GM23338 (cell line): ENCODE measurements at regions not wholly inside any gene's neighbourhood (a gene's known extent, or its start where the extent isn't known, plus 50 kb on each side); places are given as distances from the start of the nearest gene placed in this dataset.

ENCODE experiments used
- ATAC-seq: fragments of 200-7000 bp; cut with Tn5 transposase; 3 replicates; pipeline ENCODE4 v1.9.1; 2020
- DNase-seq: peaks from one replicate; pipeline ENCODE4 v3.0.0-alpha.2; 2015; ENCODE audit warnings: low spot score
- H2AFZ ChIP-seq: fragments of 200-600 bp; sonication (generic); 2 replicates; pipeline ENCODE4 v1.8.0; 2016; ENCODE audit warnings: antibody characterized with exemption, mild to moderate bottlenecking, moderate library complexity
- H3F3A ChIP-seq: fragments of 200-600 bp; sonication (generic); replicated peaks from 2 replicates; pipeline ENCODE4 v1.8.0; 2017; ENCODE audit warnings: antibody characterized with exemption, mixed run types, low read depth
- H3K27ac ChIP-seq: fragments of 200-600 bp; sonication (generic); 2 replicates; pipeline ENCODE4 v1.6.1; 2016; ENCODE audit warnings: low read depth
- H3K27me3 ChIP-seq: fragments of 200-600 bp; sonication (generic); 2 replicates; pipeline ENCODE4 v1.8.0; 2016; ENCODE audit warnings: mild to moderate bottlenecking, mixed run types, moderate library complexity; ENCODE audit not compliant: insufficient read depth
- H3K36me3 ChIP-seq: fragments of 200-600 bp; sonication (generic); 2 replicates; pipeline ENCODE4 v1.8.0; 2016; ENCODE audit warnings: mild to moderate bottlenecking; ENCODE audit not compliant: insufficient read depth
- H3K4me1 ChIP-seq: fragments of 200-600 bp; sonication (generic); 2 replicates; pipeline ENCODE4 v1.8.0; 2016; ENCODE audit warnings: mild to moderate bottlenecking, moderate library complexity; ENCODE audit not compliant: insufficient read depth
- H3K4me2 ChIP-seq: fragments of 200-600 bp; sonication (generic); 2 replicates; pipeline ENCODE4 v1.7.1; 2017; ENCODE audit warnings: mixed run types
- H3K4me3 ChIP-seq: fragments of 200-600 bp; sonication (generic); 2 replicates; pipeline ENCODE4 v1.6.1; 2016; ENCODE audit warnings: mixed run types
- H3K79me2 ChIP-seq: fragments of 200-600 bp; sonication (generic); replicated peaks from 2 replicates; pipeline ENCODE4 v1.8.0; 2017; ENCODE audit warnings: mild to moderate bottlenecking; ENCODE audit not compliant: insufficient read depth
- H3K9me2 ChIP-seq: fragments of 200-600 bp; sonication (generic); 2 replicates; pipeline ENCODE4 v1.8.0; 2017; ENCODE audit not compliant: insufficient read depth
- H4K20me1 ChIP-seq: fragments of 200-600 bp; sonication (generic); replicated peaks from 2 replicates; pipeline ENCODE4 v1.8.0; 2017; ENCODE audit warnings: mild to moderate bottlenecking; ENCODE audit not compliant: insufficient read depth
- H3K27ac Mint-ChIP-seq: 2 replicates; pipeline ENCODE4 v1.8.0; 2020; ENCODE audit warnings: inconsistent platforms, mild to moderate bottlenecking, moderate library complexity, mixed read lengths
- H3K27me3 Mint-ChIP-seq: 3 replicates; pipeline ENCODE4 v1.8.0; 2022; ENCODE audit warnings: low read depth, mild to moderate bottlenecking, moderate library complexity, mixed read lengths, inconsistent platforms; ENCODE audit not compliant: insufficient read depth, poor library complexity
- H3K36me3 Mint-ChIP-seq: 3 replicates; pipeline ENCODE4 v1.8.0; 2021; ENCODE audit warnings: low read depth, mild to moderate bottlenecking, inconsistent platforms, moderate library complexity, mixed read lengths
- H3K4me1 Mint-ChIP-seq: 3 replicates; pipeline ENCODE4 v1.8.0; 2020; ENCODE audit warnings: mild to moderate bottlenecking, inconsistent platforms, mixed read lengths
- H3K4me3 Mint-ChIP-seq: 3 replicates; pipeline ENCODE4 v1.8.0; 2021; ENCODE audit warnings: moderate library complexity, mild to moderate bottlenecking, inconsistent platforms, mixed read lengths
- H3K9me3 Mint-ChIP-seq: 3 replicates; pipeline ENCODE4 v1.8.0; 2020; ENCODE audit warnings: moderate library complexity, mild to moderate bottlenecking, inconsistent platforms, mixed read lengths
- CREB1 ChIP-seq: fragments of 250-450 bp; sonication (Bioruptor Pico); IDR thresholded peaks from 2 replicates; pipeline ENCODE4 v1.5.0; 2020; ENCODE audit warnings: low read depth, mild to moderate bottlenecking, moderate library complexity
- EZH2 ChIP-seq: fragments of 200-600 bp; sonication (generic); IDR thresholded peaks from one replicate; pipeline ENCODE4 v1.8.0; 2017; ENCODE audit warnings: antibody characterized with exemption, mild to moderate bottlenecking, low read depth; ENCODE audit not compliant: unreplicated experiment
- EZH2phosphoT487 ChIP-seq: fragments of 200-600 bp; sonication (generic); IDR thresholded peaks from one replicate; pipeline ENCODE4 v1.8.1; 2018; ENCODE audit warnings: antibody characterized with exemption; ENCODE audit not compliant: unreplicated experiment
- JUNB ChIP-seq: IDR thresholded peaks from one replicate; pipeline ENCODE4 v1.6.1; 2016; ENCODE audit warnings: antibody characterized with exemption; ENCODE audit not compliant: unreplicated experiment
- NANOG ChIP-seq: IDR thresholded peaks from 2 replicates; pipeline ENCODE4 v1.6.1; 2016; ENCODE audit warnings: antibody characterized with exemption, borderline replicate concordance
- POLR2AphosphoS5 ChIP-seq: IDR thresholded peaks from 2 replicates; pipeline ENCODE4 v1.6.1; 2016; ENCODE audit warnings: antibody characterized with exemption, low read depth
- STAT1 ChIP-seq: IDR thresholded peaks from one replicate; pipeline ENCODE4 v1.6.1; 2016; ENCODE audit warnings: antibody characterized with exemption; ENCODE audit not compliant: unreplicated experiment
- ZNF114 ChIP-seq: fragments of 250-450 bp; sonication (Bioruptor Pico); IDR thresholded peaks from 2 replicates; pipeline ENCODE4 v1.5.0; 2020; ENCODE audit warnings: mild to moderate bottlenecking, moderate library complexity
- ZNF331 ChIP-seq: fragments of 250-450 bp; sonication (Bioruptor Pico); IDR thresholded peaks from 2 replicates; pipeline ENCODE4 v1.5.0; 2020; ENCODE audit warnings: low read depth, mild to moderate bottlenecking, moderate library complexity
- TF ChIP-seq, protein P1 (sequence below): fragments of 250-450 bp; sonication (Bioruptor Pico); IDR thresholded peaks from 2 replicates; pipeline ENCODE4 v1.5.0; 2020; ENCODE audit warnings: mild to moderate bottlenecking, moderate library complexity
- TF ChIP-seq, protein P2 (sequence below): IDR thresholded peaks from 2 replicates; pipeline ENCODE4 v1.6.1; 2016; ENCODE audit warnings: antibody characterized with exemption
- TF ChIP-seq, protein P3 (sequence below), 2 experiments: fragments of 200-600 bp in 1 of 2; sonication (generic) in 1 of 2; conservative IDR thresholded peaks; 2 replicates each; pipeline versions ENCODE4 v1.5.1 to v1.6.1; 2016 to 2017; ENCODE audit warnings: antibody characterized with exemption in 2 of 2, low read depth in 2 of 2, mild to moderate bottlenecking in 2 of 2, moderate library complexity in 1 of 2
- TF ChIP-seq, protein P4 (sequence below): IDR thresholded peaks from one replicate; pipeline ENCODE4 v1.6.1; 2018; ENCODE audit warnings: antibody characterized with exemption; ENCODE audit not compliant: unreplicated experiment

DNA sequence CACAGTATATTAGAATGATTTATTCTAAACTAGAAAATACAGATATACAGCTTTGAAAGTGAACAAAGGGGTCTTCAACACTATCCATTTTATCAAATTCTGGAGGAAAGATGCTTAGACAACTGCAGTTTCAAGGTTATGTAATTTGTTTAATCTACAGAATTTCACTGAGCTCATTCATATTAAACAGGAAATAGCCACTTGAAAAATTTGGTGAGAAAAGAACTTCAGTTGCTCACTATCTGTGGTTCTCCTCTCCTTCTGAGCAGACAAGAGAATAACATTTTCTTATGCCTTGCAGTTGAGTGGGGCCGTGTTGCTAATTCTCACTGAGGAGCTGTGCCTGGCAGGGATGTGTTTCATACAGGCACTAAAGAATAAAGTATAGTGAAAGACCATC lies 1428.2 kb downstream of the CDH12 start:
- Mint-ChIP-seq H3K4me3 (no peak overlapping the region), H3K27ac (no peak overlapping the region), H3K36me3 (no peaks in the 10 kb centered on the region), H3K4me1 (no peaks in the 10 kb centered on the region), H3K27me3 (no peaks in the 10 kb centered on the region), H3K9me3 (no peaks in the 10 kb centered on the region)
- no peak for TF ChIP-seq JUNB
- TF ChIP-seq, protein P1, sequence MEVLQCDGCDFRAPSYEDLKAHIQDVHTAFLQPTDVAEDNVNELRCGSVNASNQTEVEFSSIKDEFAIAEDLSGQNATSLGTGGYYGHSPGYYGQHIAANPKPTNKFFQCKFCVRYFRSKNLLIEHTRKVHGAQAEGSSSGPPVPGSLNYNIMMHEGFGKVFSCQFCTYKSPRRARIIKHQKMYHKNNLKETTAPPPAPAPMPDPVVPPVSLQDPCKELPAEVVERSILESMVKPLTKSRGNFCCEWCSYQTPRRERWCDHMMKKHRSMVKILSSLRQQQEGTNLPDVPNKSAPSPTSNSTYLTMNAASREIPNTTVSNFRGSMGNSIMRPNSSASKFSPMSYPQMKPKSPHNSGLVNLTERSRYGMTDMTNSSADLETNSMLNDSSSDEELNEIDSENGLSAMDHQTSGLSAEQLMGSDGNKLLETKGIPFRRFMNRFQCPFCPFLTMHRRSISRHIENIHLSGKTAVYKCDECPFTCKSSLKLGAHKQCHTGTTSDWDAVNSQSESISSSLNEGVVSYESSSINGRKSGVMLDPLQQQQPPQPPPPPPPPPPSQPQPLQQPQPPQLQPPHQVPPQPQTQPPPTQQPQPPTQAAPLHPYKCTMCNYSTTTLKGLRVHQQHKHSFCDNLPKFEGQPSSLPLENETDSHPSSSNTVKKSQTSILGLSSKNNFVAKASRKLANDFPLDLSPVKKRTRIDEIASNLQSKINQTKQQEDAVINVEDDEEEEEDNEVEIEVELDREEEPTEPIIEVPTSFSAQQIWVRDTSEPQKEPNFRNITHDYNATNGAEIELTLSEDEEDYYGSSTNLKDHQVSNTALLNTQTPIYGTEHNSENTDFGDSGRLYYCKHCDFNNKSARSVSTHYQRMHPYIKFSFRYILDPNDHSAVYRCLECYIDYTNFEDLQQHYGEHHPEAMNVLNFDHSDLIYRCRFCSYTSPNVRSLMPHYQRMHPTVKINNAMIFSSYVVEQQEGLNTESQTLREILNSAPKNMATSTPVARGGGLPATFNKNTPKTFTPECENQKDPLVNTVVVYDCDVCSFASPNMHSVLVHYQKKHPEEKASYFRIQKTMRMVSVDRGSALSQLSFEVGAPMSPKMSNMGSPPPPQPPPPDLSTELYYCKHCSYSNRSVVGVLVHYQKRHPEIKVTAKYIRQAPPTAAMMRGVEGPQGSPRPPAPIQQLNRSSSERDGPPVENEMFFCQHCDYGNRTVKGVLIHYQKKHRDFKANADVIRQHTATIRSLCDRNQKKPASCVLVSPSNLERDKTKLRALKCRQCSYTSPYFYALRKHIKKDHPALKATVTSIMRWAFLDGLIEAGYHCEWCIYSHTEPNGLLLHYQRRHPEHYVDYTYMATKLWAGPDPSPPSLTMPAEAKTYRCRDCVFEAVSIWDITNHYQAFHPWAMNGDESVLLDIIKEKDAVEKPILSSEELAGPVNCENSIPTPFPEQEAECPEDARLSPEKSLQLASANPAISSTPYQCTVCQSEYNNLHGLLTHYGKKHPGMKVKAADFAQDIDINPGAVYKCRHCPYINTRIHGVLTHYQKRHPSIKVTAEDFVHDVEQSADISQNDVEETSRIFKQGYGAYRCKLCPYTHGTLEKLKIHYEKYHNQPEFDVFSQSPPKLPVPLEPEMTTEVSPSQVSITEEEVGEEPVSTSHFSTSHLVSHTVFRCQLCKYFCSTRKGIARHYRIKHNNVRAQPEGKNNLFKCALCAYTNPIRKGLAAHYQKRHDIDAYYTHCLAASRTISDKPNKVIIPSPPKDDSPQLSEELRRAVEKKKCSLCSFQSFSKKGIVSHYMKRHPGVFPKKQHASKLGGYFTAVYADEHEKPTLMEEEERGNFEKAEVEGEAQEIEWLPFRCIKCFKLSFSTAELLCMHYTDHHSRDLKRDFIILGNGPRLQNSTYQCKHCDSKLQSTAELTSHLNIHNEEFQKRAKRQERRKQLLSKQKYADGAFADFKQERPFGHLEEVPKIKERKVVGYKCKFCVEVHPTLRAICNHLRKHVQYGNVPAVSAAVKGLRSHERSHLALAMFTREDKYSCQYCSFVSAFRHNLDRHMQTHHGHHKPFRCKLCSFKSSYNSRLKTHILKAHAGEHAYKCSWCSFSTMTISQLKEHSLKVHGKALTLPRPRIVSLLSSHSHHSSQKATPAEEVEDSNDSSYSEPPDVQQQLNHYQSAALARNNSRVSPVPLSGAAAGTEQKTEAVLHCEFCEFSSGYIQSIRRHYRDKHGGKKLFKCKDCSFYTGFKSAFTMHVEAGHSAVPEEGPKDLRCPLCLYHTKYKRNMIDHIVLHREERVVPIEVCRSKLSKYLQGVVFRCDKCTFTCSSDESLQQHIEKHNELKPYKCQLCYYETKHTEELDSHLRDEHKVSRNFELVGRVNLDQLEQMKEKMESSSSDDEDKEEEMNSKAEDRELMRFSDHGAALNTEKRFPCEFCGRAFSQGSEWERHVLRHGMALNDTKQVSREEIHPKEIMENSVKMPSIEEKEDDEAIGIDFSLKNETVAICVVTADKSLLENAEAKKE (CRISPR knock-in tag): no peak
- TF ChIP-seq, protein P2, sequence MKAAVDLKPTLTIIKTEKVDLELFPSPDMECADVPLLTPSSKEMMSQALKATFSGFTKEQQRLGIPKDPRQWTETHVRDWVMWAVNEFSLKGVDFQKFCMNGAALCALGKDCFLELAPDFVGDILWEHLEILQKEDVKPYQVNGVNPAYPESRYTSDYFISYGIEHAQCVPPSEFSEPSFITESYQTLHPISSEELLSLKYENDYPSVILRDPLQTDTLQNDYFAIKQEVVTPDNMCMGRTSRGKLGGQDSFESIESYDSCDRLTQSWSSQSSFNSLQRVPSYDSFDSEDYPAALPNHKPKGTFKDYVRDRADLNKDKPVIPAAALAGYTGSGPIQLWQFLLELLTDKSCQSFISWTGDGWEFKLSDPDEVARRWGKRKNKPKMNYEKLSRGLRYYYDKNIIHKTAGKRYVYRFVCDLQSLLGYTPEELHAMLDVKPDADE: no peak
- TF ChIP-seq CREB1 (CRISPR knock-in tag): no peak
- TF ChIP-seq, protein P3, sequence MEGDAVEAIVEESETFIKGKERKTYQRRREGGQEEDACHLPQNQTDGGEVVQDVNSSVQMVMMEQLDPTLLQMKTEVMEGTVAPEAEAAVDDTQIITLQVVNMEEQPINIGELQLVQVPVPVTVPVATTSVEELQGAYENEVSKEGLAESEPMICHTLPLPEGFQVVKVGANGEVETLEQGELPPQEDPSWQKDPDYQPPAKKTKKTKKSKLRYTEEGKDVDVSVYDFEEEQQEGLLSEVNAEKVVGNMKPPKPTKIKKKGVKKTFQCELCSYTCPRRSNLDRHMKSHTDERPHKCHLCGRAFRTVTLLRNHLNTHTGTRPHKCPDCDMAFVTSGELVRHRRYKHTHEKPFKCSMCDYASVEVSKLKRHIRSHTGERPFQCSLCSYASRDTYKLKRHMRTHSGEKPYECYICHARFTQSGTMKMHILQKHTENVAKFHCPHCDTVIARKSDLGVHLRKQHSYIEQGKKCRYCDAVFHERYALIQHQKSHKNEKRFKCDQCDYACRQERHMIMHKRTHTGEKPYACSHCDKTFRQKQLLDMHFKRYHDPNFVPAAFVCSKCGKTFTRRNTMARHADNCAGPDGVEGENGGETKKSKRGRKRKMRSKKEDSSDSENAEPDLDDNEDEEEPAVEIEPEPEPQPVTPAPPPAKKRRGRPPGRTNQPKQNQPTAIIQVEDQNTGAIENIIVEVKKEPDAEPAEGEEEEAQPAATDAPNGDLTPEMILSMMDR (conservative IDR thresholded peaks at IDR 0.05; ENCODE audit: low read depth in 2 of 2): no peak
- TF ChIP-seq STAT1: no peak
- no peak for TF ChIP-seq EZH2
- TF ChIP-seq ZNF331 (CRISPR knock-in tag): no peak
- TF ChIP-seq EZH2phosphoT487: no peak
- TF ChIP-seq, protein P4, sequence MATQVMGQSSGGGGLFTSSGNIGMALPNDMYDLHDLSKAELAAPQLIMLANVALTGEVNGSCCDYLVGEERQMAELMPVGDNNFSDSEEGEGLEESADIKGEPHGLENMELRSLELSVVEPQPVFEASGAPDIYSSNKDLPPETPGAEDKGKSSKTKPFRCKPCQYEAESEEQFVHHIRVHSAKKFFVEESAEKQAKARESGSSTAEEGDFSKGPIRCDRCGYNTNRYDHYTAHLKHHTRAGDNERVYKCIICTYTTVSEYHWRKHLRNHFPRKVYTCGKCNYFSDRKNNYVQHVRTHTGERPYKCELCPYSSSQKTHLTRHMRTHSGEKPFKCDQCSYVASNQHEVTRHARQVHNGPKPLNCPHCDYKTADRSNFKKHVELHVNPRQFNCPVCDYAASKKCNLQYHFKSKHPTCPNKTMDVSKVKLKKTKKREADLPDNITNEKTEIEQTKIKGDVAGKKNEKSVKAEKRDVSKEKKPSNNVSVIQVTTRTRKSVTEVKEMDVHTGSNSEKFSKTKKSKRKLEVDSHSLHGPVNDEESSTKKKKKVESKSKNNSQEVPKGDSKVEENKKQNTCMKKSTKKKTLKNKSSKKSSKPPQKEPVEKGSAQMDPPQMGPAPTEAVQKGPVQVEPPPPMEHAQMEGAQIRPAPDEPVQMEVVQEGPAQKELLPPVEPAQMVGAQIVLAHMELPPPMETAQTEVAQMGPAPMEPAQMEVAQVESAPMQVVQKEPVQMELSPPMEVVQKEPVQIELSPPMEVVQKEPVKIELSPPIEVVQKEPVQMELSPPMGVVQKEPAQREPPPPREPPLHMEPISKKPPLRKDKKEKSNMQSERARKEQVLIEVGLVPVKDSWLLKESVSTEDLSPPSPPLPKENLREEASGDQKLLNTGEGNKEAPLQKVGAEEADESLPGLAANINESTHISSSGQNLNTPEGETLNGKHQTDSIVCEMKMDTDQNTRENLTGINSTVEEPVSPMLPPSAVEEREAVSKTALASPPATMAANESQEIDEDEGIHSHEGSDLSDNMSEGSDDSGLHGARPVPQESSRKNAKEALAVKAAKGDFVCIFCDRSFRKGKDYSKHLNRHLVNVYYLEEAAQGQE: no peak
- TF ChIP-seq ZNF114: no peak
- no peak for TF ChIP-seq POLR2AphosphoS5
- no peak for TF ChIP-seq NANOG
- Histone ChIP-seq H3K79me2 (no peaks in the 10 kb centered on the region), H3K4me3 (no peak overlapping the region), H3F3A (no peaks in the 10 kb centered on the region), H3K4me2 (no peak overlapping the region), H2AFZ (no peak overlapping the region), H3K9me2 (no peaks in the 10 kb centered on the region), H3K36me3 (no peaks in the 10 kb centered on the region), H4K20me1 (no peaks in the 10 kb centered on the region; the same call in none of the 2 replicates), H3K27me3 (no peaks in the 10 kb centered on the region), H3K27ac (no peak overlapping the region), H3K4me1 (no peaks in the 10 kb centered on the region)
- DNase-seq (no peak), ATAC-seq (no peak)
